Adrenal gland (tissue), 9 donors: ENCODE measurements at regions not wholly inside any gene's neighbourhood (a gene's known extent, or its start where the extent isn't known, plus 50 kb on each side); places are given as distances from the start of the nearest gene placed in this dataset.
A peak's percentile ranks its signal among the peaks of the same experiment; 100 is the strongest.
"Not testable (repeated sequence)": the region's sequence is repeated elsewhere in the genome, so short reads cannot be mapped to it uniquely, and the experiment has no call there.

Experiments used
- DNase-seq, 7 donors: peaks; one replicate each; pipeline ENCODE4 v3.0.0-alpha.2; 2019 to 2020
- H3K27ac ChIP-seq, 5 donors: fragments of 200-600 bp; sonication (generic) in 4 of 5; 1 replicate in 3 of 5; 2 replicates in 2 of 5; pipeline versions ENCODE4 v1.5.1 to v1.8.0; 2016 to 2020; ENCODE audit warnings: mild to moderate bottlenecking in 1 of 5
- H3K27me3 ChIP-seq: fragments of 200-600 bp; 2 replicates; pipeline ENCODE4 v1.8.0; 2021
- H3K36me3 ChIP-seq, 2 donors: fragments of 200-600 bp; replicated peaks in 1 of 2; 1 replicate in 1 of 2; 2 replicates in 1 of 2; pipeline versions ENCODE4 v1.5.1 to v1.8.0; 2018 to 2022
- H3K4me1 ChIP-seq, 2 donors: fragments of 200-600 bp; replicated peaks in 1 of 2; 1 replicate in 1 of 2; 2 replicates in 1 of 2; pipeline versions ENCODE4 v1.5.1 to v1.8.0; 2018 to 2021
- H3K4me3 ChIP-seq, 4 donors: fragments of 200-600 bp; sonication (generic) in 3 of 4; one replicate each; pipeline ENCODE4 v1.5.1; 2016 to 2018
- H3K9me3 ChIP-seq, 3 donors: fragments of 200-600 bp; sonication (generic) in 1 of 3; replicated peaks in 1 of 3; 1 replicate in 2 of 3; 2 replicates in 1 of 3; pipeline versions ENCODE4 v1.5.1 to v1.8.0; 2016 to 2021
- CTCF ChIP-seq, 6 experiments: fragments of 450-650 bp in 4 of 6; fragments of 200-600 bp in 2 of 6; sonication (generic) in 1 of 6; IDR thresholded peaks; 1 replicate in 5 of 6; 2 replicates in 1 of 6; pipeline versions ENCODE4 v1.5.1 to v1.8.0; 2016 to 2021; ENCODE audit warnings: antibody characterized with exemption in 6 of 6, mild to moderate bottlenecking in 2 of 6, moderate library complexity in 1 of 6
- POLR2A ChIP-seq, 2 donors: fragments of 450-650 bp; IDR thresholded peaks; one replicate each; pipeline ENCODE4 v1.6.1; 2017; ENCODE audit warnings: antibody characterized with exemption in 2 of 2, mild to moderate bottlenecking in 2 of 2, moderate library complexity in 1 of 2
- WGBS, 4 donors: extraction: QIAGEN DNeasy Blood & Tissue Kit in 2 of 4; methylation state at CpG; one replicate each; pipeline versions ENCODE4 v1.1.5 to v1.1.7; 2013 to 2017; 5-methylcytosine and 5-hydroxymethylcytosine counted together
- intact Hi-C, 2 donors: fragments of 100-400 bp; cut with DNase I; formaldehyde crosslinking; loops; one replicate each; pipeline versions ENCODE4 v1.14.1 to v1.15.0; 2022 to 2023
- donor health status: healthy with polysubstance abuse.
- donor health status: Bipolar disorder and iron deficiency.
- donor health status: DM: yes; HTN: yes; CAD: no.
- donor health status: DM: no; HTN: no; CAD: no.
- donor health status: DM: no; HTN: no; CAD: no.

GRCh38 chr14:92248696-92249095 lies 74.3 kb upstream of the SLC24A4 start:
- TF ChIP-seq CTCF (IDR thresholded peaks at IDR 0.05) (no peak), POLR2A (IDR thresholded peaks at IDR 0.05) (no peak)
- H3K4me1 ChIP-seq, result no peaks in the 10 kb centered on the region
- intact Hi-C loops, result no loop called here
- 52 to 60% (median 55%) methylated on average over 3 of the region's 3 CpGs for WGBS, 4 donors
- H3K27ac ChIP-seq, result no peak overlapping the region
- no peak for DNase-seq
- no peaks in the 10 kb centered on the region for H3K9me3 ChIP-seq
- no peak overlapping the region for H3K4me3 ChIP-seq
- H3K36me3 ChIP-seq, result no peaks in the 10 kb centered on the region
- no peaks in the 10 kb centered on the region for H3K27me3 ChIP-seq

- H3K36me3 ChIP-seq, intact Hi-C loops, H3K4me1 ChIP-seq, H3K9me3 ChIP-seq, H3K27ac ChIP-seq, H3K4me3 ChIP-seq, H3K27me3 ChIP-seq, DNase-seq: not testable (repeated sequence)
- WGBS, 4 donors, result 68 to 80% (median 77%) methylated on average over 6 to 8 of the region's 8 CpGs
Measured at GRCh38 chr14:92250366-92250765, 72.6 kb upstream of the SLC24A4 start.

- Histone ChIP-seq H3K27me3 (peaks cover 11% of the 10 kb centered on the region), H3K36me3 (no peaks in the 10 kb centered on the region), H3K4me1 (no peaks in the 10 kb centered on the region), H3K9me3 (no peaks in the 10 kb centered on the region), H3K4me3 (no peak overlapping the region), H3K27ac (no peak overlapping the region)
- no peak for DNase-seq
- WGBS, 4 donors, result 64 to 70% (median 68%) methylated on average over 15 to 16 of the region's 16 CpGs
- intact Hi-C loops, result no loop called here
- TF ChIP-seq POLR2A (IDR thresholded peaks at IDR 0.05) (no peak), CTCF (IDR thresholded peaks at IDR 0.05) (no peak)
Measured at GRCh38 chr14:92252323-92252722, 70.6 kb upstream of the SLC24A4 start.

GRCh38 chr14:92253381-92253894 lies 69.5 kb upstream of the SLC24A4 start:
- H3K9me3 ChIP-seq, result no peaks in the 10 kb centered on the region
- TF ChIP-seq CTCF (IDR thresholded peaks at IDR 0.05), result no peak
- no peak for TF ChIP-seq POLR2A (IDR thresholded peaks at IDR 0.05)
- no peak overlapping the region for H3K27ac ChIP-seq
- DNase-seq, result peak in 2 of 7 donors; percentile 17 to 23
- no peaks in the 10 kb centered on the region for H3K4me1 ChIP-seq
- intact Hi-C loops, result no loop called here
- no peak overlapping the region for H3K4me3 ChIP-seq
- WGBS, 4 donors, result 32 to 52% (median 38%) methylated on average over 14 to 15 of the region's 15 CpGs
- H3K27me3 ChIP-seq, result peaks cover 11% of the 10 kb centered on the region
- H3K36me3 ChIP-seq, result no peaks in the 10 kb centered on the region

- Histone ChIP-seq H3K4me1 (no peaks in the 10 kb centered on the region), H3K4me3 (no peak overlapping the region), H3K9me3 (no peaks in the 10 kb centered on the region), H3K27ac (no peak overlapping the region), H3K36me3 (no peaks in the 10 kb centered on the region), H3K27me3 (peaks cover 11% of the 10 kb centered on the region)
- intact Hi-C loops, result no loop called here
- no peak for TF ChIP-seq POLR2A (IDR thresholded peaks at IDR 0.05)
- no peak for TF ChIP-seq CTCF (IDR thresholded peaks at IDR 0.05)
- DNase-seq, result peak in 6 of 7 donors; percentile 11 to 60 (median 18)
- 22 to 48% (median 30%) methylated on average over 11 to 18 of the region's 18 CpGs for WGBS, 4 donors
Measured at GRCh38 chr14:92254786-92255185, 68.2 kb upstream of the SLC24A4 start.
